SK-N-SH (cell line): ENCODE measurements at regions not wholly inside any gene's neighbourhood (a gene's known extent, or its start where the extent isn't known, plus 50 kb on each side); places are given as distances from the start of the nearest gene placed in this dataset.

Experiments
- CTCF ChIA-PET: fragments of 300-600, 350-600 bp; formaldehyde crosslinking; extraction: SDS; loops from one replicate; lab custom pipeline; 2021; lab: Yijun Ruan, JAX
- POLR2A ChIA-PET: fragments of 350-600 bp; sonication (Branson Sonifier 250); formaldehyde crosslinking; extraction: SDS; loops from one replicate; lab custom pipeline; 2020; ENCODE audit warnings: antibody characterized with exemption, inconsistent platforms; lab: Yijun Ruan, JAX
- DNase-seq: peaks from one replicate; pipeline ENCODE4 v3.0.0; 2012
- H2AFZ ChIP-seq: fragments of 200-600 bp; sonication (generic); 2 replicates; pipeline ENCODE4 v1.8.1; 2016; ENCODE audit warnings: antibody characterized with exemption, mild to moderate bottlenecking, low read depth
- H3F3A ChIP-seq: fragments of 200-600 bp; sonication (generic); replicated peaks from 2 replicates; pipeline ENCODE3; 2016; ENCODE audit warnings: antibody characterized with exemption, mild to moderate bottlenecking; ENCODE audit not compliant: insufficient read depth
- H3K27ac ChIP-seq, 2 experiments: fragments of 200-500 bp in 1 of 2; fragments of 200-600 bp in 1 of 2; sonication (Bioruptor generic) in 1 of 2; sonication (generic), shearing (Covaris generic) in 1 of 2; 2 replicates each; pipeline versions ENCODE4 v1.5.1 to v1.6.1; 2014 to 2016; ENCODE audit warnings: low read depth in 2 of 2, inconsistent platforms in 1 of 2, low read length in 1 of 2, mild to moderate bottlenecking in 1 of 2, mixed read lengths in 1 of 2
- H3K27me3 ChIP-seq: fragments of 200-600 bp; sonication (generic), shearing (Covaris generic); 2 replicates; pipeline ENCODE4 v1.6.1; 2016; ENCODE audit warnings: mixed run types; ENCODE audit not compliant: insufficient read depth
- H3K36me3 ChIP-seq, 2 experiments: fragments of 200-500 bp in 1 of 2; fragments of 200-600 bp in 1 of 2; sonication (Bioruptor generic) in 1 of 2; sonication (generic) in 1 of 2; replicated peaks in 1 of 2; 2 replicates each; pipeline versions ENCODE3 to v1.5.1; 2014 to 2016; ENCODE audit warnings: low read length in 1 of 2, mild to moderate bottlenecking in 1 of 2; ENCODE audit not compliant: insufficient read depth in 2 of 2, control insufficient read depth in 1 of 2
- H3K4me1 ChIP-seq, 2 experiments: fragments of 200-500 bp in 1 of 2; fragments of 200-600 bp in 1 of 2; sonication (Bioruptor generic) in 1 of 2; sonication (generic), shearing (Covaris generic) in 1 of 2; 2 replicates each; pipeline versions ENCODE4 v1.5.1 to v1.6.1; 2014 to 2016; ENCODE audit warnings: low read depth in 1 of 2, low read length in 1 of 2, mixed run types in 1 of 2; ENCODE audit not compliant: insufficient read depth in 2 of 2, control insufficient read depth in 1 of 2
- H3K4me2 ChIP-seq: fragments of 200-600 bp; sonication (generic), shearing (Covaris generic); 2 replicates; pipeline ENCODE4 v1.6.1; 2017; ENCODE audit warnings: mixed run types
- H3K4me3 ChIP-seq, 2 experiments: fragments of 200-500 bp in 1 of 2; fragments of 200-600 bp in 1 of 2; sonication (Bioruptor generic) in 1 of 2; sonication (generic), shearing (Covaris generic) in 1 of 2; 2 replicates each; pipeline versions ENCODE4 v1.5.1 to v1.8.1; 2014 to 2016; ENCODE audit warnings: low read depth in 2 of 2, inconsistent platforms in 1 of 2, low read length in 1 of 2, mild to moderate bottlenecking in 1 of 2, mixed read lengths in 1 of 2, moderate library complexity in 1 of 2
- H3K79me2 ChIP-seq: fragments of 200-600 bp; sonication (generic); 2 replicates; pipeline ENCODE4 v1.8.1; 2017; ENCODE audit warnings: mild to moderate bottlenecking; ENCODE audit not compliant: insufficient read depth
- H3K9ac ChIP-seq: fragments of 200-600 bp; sonication (generic); 2 replicates; pipeline ENCODE4 v1.6.1; 2017; ENCODE audit warnings: mixed run types
- H3K9me2 ChIP-seq: fragments of 200-600 bp; sonication (generic); 2 replicates; pipeline ENCODE4 v1.6.1; 2017; ENCODE audit warnings: mixed run types
- H3K9me3 ChIP-seq: fragments of 200-600 bp; sonication (generic); 2 replicates; pipeline ENCODE4 v1.6.1; 2017; ENCODE audit warnings: mixed run types, mild to moderate bottlenecking, moderate library complexity
- H4K20me1 ChIP-seq: fragments of 200-600 bp; sonication (generic); 2 replicates; pipeline ENCODE4 v1.6.1; 2017; ENCODE audit warnings: mild to moderate bottlenecking, mixed run types; ENCODE audit not compliant: insufficient read depth
- EP300 ChIP-seq, 2 experiments: IDR thresholded peaks; 2 replicates each; pipeline versions ENCODE4 v1.4.0 to v1.6.1; 2012; ENCODE audit warnings: borderline replicate concordance in 1 of 2, low read depth in 1 of 2, low read length in 1 of 2
- EZH2phosphoT487 ChIP-seq: fragments of 200-600 bp; sonication (generic); IDR thresholded peaks from 2 replicates; pipeline ENCODE4 v1.6.1; 2017; ENCODE audit warnings: low read depth, mixed run types, mild to moderate bottlenecking, antibody characterized with exemption, moderate library complexity, borderline replicate concordance
- FOXJ3 ChIP-seq: sonication (generic); formaldehyde crosslinking; IDR thresholded peaks from 2 replicates; pipeline ENCODE4 v1.5.1; 2020; ENCODE audit warnings: mild to moderate bottlenecking, missing genetic modification reagents
- FOXM1 ChIP-seq: IDR thresholded peaks from 2 replicates; pipeline ENCODE4 v1.4.0; 2012; ENCODE audit warnings: low read depth, mild to moderate bottlenecking
- IRF3 ChIP-seq: fragments of 150-350 bp; IDR thresholded peaks from 2 replicates; pipeline ENCODE4 v1.6.1; 2016; ENCODE audit warnings: mild to moderate bottlenecking, low read depth, low read length
- NFIC ChIP-seq: IDR thresholded peaks from 2 replicates; pipeline ENCODE4 v1.4.0; 2012; ENCODE audit warnings: borderline replicate concordance
- NRF1 ChIP-seq: IDR thresholded peaks from 2 replicates; pipeline ENCODE4 v1.6.1; 2012; ENCODE audit warnings: low read depth, mild to moderate bottlenecking, low read length
- RAD21 ChIP-seq: IDR thresholded peaks from 2 replicates; pipeline ENCODE4 v1.6.1; 2012; ENCODE audit warnings: mild to moderate bottlenecking, low read length
- RXRA ChIP-seq: IDR thresholded peaks from 2 replicates; pipeline ENCODE4 v1.4.0; 2012; ENCODE audit warnings: low read depth, mild to moderate bottlenecking, borderline replicate concordance
- TEAD4 ChIP-seq: IDR thresholded peaks from 2 replicates; pipeline ENCODE4 v1.4.0; 2012; ENCODE audit warnings: mild to moderate bottlenecking, borderline replicate concordance; ENCODE audit not compliant: insufficient read depth
- USF1 ChIP-seq: IDR thresholded peaks from 2 replicates; pipeline ENCODE4 v1.4.0; 2012; ENCODE audit warnings: low read depth, borderline replicate concordance
- ZBTB33 ChIP-seq: IDR thresholded peaks from 2 replicates; pipeline ENCODE4 v1.4.0; 2012; ENCODE audit warnings: low read depth, borderline replicate concordance
- whole genome bisulfite sequencing: methylation state at CpG from one replicate; pipeline ENCODE4 v1.1.6; 2017; ENCODE audit warnings: low lambda C conversion rate; 5-methylcytosine and 5-hydroxymethylcytosine counted together
- TF ChIP-seq, protein P1 (sequence below): IDR thresholded peaks from 2 replicates; pipeline ENCODE4 v1.6.1; 2012; ENCODE audit warnings: mild to moderate bottlenecking, low read depth, low read length, moderate library complexity
- TF ChIP-seq, protein P2 (sequence below): fragments of 200-600 bp; sonication (generic); IDR thresholded peaks from 2 replicates; pipeline ENCODE4 v1.6.1; 2017; ENCODE audit warnings: antibody characterized with exemption, mild to moderate bottlenecking, moderate library complexity
- TF ChIP-seq, protein P3 (sequence below): IDR thresholded peaks from 2 replicates; pipeline ENCODE4; 2012

- no peak overlapping the region for H3K4me3 ChIP-seq
- no peak overlapping the region for H2AFZ ChIP-seq
- no peak for DNase-seq
- H3F3A ChIP-seq: no peaks in the 10 kb centered on the region
- no peaks in the 10 kb centered on the region for H3K27me3 ChIP-seq
- no peak overlapping the region for H3K9ac ChIP-seq
- H3K79me2 ChIP-seq: no peaks in the 10 kb centered on the region
- no peak overlapping the region for H3K4me2 ChIP-seq
- TF ChIP-seq TEAD4 (no peak), IRF3 (no peak), FOXJ3 (CRISPR knock-in tag) (no peak), RXRA (no peak), FOXM1 (no peak), EZH2phosphoT487 (no peak), USF1 (no peak), RAD21 (no peak), NRF1 (no peak), EP300 (IDR thresholded peaks at IDR 0.05; ENCODE audit: borderline replicate concordance in 1 of 2, low read depth in 1 of 2, low read length in 1 of 2) (no peak), ZBTB33 (no peak), NFIC (no peak)
- TF ChIP-seq, protein P1, sequence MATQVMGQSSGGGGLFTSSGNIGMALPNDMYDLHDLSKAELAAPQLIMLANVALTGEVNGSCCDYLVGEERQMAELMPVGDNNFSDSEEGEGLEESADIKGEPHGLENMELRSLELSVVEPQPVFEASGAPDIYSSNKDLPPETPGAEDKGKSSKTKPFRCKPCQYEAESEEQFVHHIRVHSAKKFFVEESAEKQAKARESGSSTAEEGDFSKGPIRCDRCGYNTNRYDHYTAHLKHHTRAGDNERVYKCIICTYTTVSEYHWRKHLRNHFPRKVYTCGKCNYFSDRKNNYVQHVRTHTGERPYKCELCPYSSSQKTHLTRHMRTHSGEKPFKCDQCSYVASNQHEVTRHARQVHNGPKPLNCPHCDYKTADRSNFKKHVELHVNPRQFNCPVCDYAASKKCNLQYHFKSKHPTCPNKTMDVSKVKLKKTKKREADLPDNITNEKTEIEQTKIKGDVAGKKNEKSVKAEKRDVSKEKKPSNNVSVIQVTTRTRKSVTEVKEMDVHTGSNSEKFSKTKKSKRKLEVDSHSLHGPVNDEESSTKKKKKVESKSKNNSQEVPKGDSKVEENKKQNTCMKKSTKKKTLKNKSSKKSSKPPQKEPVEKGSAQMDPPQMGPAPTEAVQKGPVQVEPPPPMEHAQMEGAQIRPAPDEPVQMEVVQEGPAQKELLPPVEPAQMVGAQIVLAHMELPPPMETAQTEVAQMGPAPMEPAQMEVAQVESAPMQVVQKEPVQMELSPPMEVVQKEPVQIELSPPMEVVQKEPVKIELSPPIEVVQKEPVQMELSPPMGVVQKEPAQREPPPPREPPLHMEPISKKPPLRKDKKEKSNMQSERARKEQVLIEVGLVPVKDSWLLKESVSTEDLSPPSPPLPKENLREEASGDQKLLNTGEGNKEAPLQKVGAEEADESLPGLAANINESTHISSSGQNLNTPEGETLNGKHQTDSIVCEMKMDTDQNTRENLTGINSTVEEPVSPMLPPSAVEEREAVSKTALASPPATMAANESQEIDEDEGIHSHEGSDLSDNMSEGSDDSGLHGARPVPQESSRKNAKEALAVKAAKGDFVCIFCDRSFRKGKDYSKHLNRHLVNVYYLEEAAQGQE: no peak
- TF ChIP-seq, protein P2, sequence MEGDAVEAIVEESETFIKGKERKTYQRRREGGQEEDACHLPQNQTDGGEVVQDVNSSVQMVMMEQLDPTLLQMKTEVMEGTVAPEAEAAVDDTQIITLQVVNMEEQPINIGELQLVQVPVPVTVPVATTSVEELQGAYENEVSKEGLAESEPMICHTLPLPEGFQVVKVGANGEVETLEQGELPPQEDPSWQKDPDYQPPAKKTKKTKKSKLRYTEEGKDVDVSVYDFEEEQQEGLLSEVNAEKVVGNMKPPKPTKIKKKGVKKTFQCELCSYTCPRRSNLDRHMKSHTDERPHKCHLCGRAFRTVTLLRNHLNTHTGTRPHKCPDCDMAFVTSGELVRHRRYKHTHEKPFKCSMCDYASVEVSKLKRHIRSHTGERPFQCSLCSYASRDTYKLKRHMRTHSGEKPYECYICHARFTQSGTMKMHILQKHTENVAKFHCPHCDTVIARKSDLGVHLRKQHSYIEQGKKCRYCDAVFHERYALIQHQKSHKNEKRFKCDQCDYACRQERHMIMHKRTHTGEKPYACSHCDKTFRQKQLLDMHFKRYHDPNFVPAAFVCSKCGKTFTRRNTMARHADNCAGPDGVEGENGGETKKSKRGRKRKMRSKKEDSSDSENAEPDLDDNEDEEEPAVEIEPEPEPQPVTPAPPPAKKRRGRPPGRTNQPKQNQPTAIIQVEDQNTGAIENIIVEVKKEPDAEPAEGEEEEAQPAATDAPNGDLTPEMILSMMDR: no peak
- TF ChIP-seq, protein P3, sequence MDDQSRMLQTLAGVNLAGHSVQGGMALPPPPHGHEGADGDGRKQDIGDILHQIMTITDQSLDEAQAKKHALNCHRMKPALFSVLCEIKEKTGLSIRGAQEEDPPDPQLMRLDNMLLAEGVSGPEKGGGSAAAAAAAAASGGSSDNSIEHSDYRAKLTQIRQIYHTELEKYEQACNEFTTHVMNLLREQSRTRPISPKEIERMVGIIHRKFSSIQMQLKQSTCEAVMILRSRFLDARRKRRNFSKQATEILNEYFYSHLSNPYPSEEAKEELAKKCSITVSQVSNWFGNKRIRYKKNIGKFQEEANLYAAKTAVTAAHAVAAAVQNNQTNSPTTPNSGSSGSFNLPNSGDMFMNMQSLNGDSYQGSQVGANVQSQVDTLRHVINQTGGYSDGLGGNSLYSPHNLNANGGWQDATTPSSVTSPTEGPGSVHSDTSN: no peak
- TF ChIP-seq, all 33 proteins: peak for 0
- ChIA-PET POLR2A (no interaction called here), CTCF (interaction anchor here (1.4 to 1.8 kb wide), 3 partner anchors 19 to 213 kb away, joined by 4 to 7 read pairs (median 6); no protein-coding TSS in a partner anchor)
- Histone ChIP-seq H3K36me3 (no peaks in the 10 kb centered on the region), H3K4me1 (peaks cover 0 to 22% of the 10 kb centered on the region in 2 experiments; a peak in 1 of 4 replicates), H3K9me2 (no peaks in the 10 kb centered on the region), H3K9me3 (no peaks in the 10 kb centered on the region), H3K27ac (no peak overlapping the region), H4K20me1 (no peaks in the 10 kb centered on the region)
- WGBS: 26% methylated on average over 7 of the region's 7 CpGs
Observed at GRCh38 chr7:25638590-25639244, 410.4 kb upstream of the NPVF start.
